ENCODE measurements at regions not wholly inside any gene's neighbourhood (a gene's known extent, or its start where the extent isn't known, plus 50 kb on each side); places are given as distances from the start of the nearest gene placed in this dataset.

DNA sequence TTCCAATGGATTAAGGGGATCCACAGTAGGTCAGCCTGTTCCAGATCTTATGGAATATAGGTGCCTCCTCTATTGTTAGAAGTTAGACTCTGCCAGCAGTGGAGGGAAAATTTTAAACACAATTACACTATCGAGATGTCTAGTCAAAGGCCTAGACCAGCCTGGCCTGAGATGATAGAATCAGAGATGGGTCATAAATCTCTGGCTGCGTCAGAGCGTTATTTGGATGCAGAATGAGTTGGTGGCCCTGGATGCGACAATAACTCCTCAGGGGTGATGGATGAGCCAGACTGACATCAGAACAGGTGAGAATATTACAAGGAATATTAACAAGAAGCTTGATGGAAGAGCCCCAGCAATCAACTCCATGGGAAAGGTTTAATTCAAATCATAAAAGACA lies 149.3 kb upstream of the TCF4 start:
- TF ChIP-seq, protein P1, sequence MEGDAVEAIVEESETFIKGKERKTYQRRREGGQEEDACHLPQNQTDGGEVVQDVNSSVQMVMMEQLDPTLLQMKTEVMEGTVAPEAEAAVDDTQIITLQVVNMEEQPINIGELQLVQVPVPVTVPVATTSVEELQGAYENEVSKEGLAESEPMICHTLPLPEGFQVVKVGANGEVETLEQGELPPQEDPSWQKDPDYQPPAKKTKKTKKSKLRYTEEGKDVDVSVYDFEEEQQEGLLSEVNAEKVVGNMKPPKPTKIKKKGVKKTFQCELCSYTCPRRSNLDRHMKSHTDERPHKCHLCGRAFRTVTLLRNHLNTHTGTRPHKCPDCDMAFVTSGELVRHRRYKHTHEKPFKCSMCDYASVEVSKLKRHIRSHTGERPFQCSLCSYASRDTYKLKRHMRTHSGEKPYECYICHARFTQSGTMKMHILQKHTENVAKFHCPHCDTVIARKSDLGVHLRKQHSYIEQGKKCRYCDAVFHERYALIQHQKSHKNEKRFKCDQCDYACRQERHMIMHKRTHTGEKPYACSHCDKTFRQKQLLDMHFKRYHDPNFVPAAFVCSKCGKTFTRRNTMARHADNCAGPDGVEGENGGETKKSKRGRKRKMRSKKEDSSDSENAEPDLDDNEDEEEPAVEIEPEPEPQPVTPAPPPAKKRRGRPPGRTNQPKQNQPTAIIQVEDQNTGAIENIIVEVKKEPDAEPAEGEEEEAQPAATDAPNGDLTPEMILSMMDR (IDR thresholded peaks at IDR 0.05), result no peak
- TF ChIP-seq POLR2A (IDR thresholded peaks at IDR 0.05), result no peak
